NCI-H146 treated with DMSO at 0.1 percent for 48 hours (cell line): ENCODE measurements at regions not wholly inside any gene's neighbourhood (a gene's known extent, or its start where the extent isn't known, plus 50 kb on each side); places are given as distances from the start of the nearest gene placed in this dataset.
"Not testable (repeated sequence)": the region's sequence is repeated elsewhere in the genome, so short reads cannot be mapped to it uniquely, and the experiment has no call there.

Source experiments
- DNase-seq: peaks from one replicate; lab custom pipeline; 2025; ENCODE audit not compliant: unreplicated experiment; lab: John Stamatoyannopoulos, UW

- DNase-seq, result no peak
These were observed 275.6 kb downstream of the RAP2B start for GRCh38 chr3:153437666-153438065.

- no peak for DNase-seq
These were observed 276.2 kb downstream of the RAP2B start for GRCh38 chr3:153438271-153438670.

GRCh38 chr3:153439780-153440179 lies 277.8 kb downstream of the RAP2B start:
- DNase-seq, result no peak

- no peak for DNase-seq
These were observed 278.3 kb downstream of the RAP2B start for GRCh38 chr3:153440311-153440710.

GRCh38 chr3:153442386-153442785 lies 280.4 kb downstream of the RAP2B start:
- DNase-seq, result no peak

GRCh38 chr3:153442799-153443487 lies 280.9 kb downstream of the RAP2B start:
- DNase-seq, result no peak

GRCh38 chr3:153443961-153444360 lies 281.9 kb downstream of the RAP2B start:
- DNase-seq, result no peak

GRCh38 chr3:153445817-153446216 lies 283.8 kb downstream of the RAP2B start:
- no peak for DNase-seq

GRCh38 chr3:153448151-153448829 lies 286.3 kb downstream of the RAP2B start:
- no peak for DNase-seq

- no peak for DNase-seq
These were observed 295.0 kb downstream of the RAP2B start for GRCh38 chr3:153456833-153457545.

GRCh38 chr3:153458881-153459280 lies 296.9 kb downstream of the RAP2B start:
- DNase-seq, result no peak

GRCh38 chr3:153462545-153462944 lies 300.5 kb downstream of the RAP2B start:
- no peak for DNase-seq

GRCh38 chr3:153463895-153464294 lies 301.9 kb downstream of the RAP2B start:
- DNase-seq, result no peak

- no peak for DNase-seq
These were observed 307.1 kb downstream of the RAP2B start for GRCh38 chr3:153469162-153469561.

- no peak for DNase-seq
These were observed 322.8 kb downstream of the RAP2B start for GRCh38 chr3:153484842-153485241.

GRCh38 chr3:153495422-153495821 lies 333.4 kb downstream of the RAP2B start:
- no peak for DNase-seq

- no peak for DNase-seq
These were observed 340.7 kb downstream of the RAP2B start for GRCh38 chr3:153502682-153503081.

GRCh38 chr3:153503873-153504272 lies 341.8 kb downstream of the RAP2B start:
- DNase-seq, result no peak

- DNase-seq, result not testable (repeated sequence)
These were observed 344.2 kb downstream of the RAP2B start for GRCh38 chr3:153506205-153506604.

- DNase-seq, result not testable (repeated sequence)
These were observed 344.7 kb downstream of the RAP2B start for GRCh38 chr3:153506686-153507085.

- no peak for DNase-seq
These were observed 351.2 kb downstream of the RAP2B start for GRCh38 chr3:153513236-153513635.

GRCh38 chr3:153528473-153528872 lies 366.4 kb downstream of the RAP2B start:
- DNase-seq, result no peak
